ENCODE measurements at regions not wholly inside any gene's neighbourhood (a gene's known extent, or its start where the extent isn't known, plus 50 kb on each side); places are given as distances from the start of the nearest gene placed in this dataset.

DNA sequence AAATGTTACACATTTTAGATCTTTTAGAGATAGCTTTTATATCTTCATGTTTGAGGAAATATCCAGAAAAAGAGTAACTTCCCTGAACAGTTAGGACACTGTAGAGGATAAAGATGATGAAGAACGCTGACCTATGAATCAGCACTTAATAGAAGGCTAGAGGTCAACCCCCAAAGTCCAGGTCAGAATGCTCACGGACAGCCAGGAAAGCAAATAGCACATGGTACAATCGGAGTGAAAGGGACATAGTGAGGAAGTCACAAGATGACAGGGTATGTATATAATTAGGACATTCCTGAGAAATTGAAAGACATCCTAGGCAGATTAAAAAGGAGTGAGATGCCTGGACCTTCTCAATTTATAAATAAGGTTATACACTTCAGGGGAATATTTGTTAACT lies 55.1 kb upstream of the CNTNAP4 start:
- TF ChIP-seq, protein P1, sequence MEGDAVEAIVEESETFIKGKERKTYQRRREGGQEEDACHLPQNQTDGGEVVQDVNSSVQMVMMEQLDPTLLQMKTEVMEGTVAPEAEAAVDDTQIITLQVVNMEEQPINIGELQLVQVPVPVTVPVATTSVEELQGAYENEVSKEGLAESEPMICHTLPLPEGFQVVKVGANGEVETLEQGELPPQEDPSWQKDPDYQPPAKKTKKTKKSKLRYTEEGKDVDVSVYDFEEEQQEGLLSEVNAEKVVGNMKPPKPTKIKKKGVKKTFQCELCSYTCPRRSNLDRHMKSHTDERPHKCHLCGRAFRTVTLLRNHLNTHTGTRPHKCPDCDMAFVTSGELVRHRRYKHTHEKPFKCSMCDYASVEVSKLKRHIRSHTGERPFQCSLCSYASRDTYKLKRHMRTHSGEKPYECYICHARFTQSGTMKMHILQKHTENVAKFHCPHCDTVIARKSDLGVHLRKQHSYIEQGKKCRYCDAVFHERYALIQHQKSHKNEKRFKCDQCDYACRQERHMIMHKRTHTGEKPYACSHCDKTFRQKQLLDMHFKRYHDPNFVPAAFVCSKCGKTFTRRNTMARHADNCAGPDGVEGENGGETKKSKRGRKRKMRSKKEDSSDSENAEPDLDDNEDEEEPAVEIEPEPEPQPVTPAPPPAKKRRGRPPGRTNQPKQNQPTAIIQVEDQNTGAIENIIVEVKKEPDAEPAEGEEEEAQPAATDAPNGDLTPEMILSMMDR (IDR thresholded peaks at IDR 0.05) = no peak
- no peak for TF ChIP-seq POLR2A (IDR thresholded peaks at IDR 0.05)
- TF ChIP-seq EP300 (IDR thresholded peaks at IDR 0.05; ENCODE audit: low read depth) = no peak
